ENCODE measurements at regions not wholly inside any gene's neighbourhood (a gene's known extent, or its start where the extent isn't known, plus 50 kb on each side); places are given as distances from the start of the nearest gene placed in this dataset.
A peak's percentile ranks its signal among the peaks of the same experiment; 100 is the strongest.

DNA sequence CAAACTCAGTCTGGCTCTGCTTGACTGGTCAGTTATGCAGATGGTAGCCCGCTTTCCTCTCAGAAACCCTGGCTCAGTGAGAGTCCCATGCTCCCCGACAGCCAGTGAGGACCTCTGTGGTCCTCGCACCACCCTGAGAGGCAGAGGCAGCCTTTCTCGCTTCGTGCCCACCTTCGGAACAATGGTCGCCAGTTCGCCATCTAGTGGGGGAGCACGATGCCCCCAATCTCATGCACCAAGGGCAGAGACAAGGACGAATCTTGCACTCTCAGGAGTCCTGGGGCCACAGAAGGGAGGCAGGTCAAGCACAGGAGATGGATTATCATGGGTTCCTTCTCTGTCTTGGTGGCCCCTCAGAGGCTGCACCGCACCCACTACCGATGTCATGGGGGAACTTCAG lies 75.2 kb downstream of the RHCG start:
- DNase-seq, result no peak

DNA sequence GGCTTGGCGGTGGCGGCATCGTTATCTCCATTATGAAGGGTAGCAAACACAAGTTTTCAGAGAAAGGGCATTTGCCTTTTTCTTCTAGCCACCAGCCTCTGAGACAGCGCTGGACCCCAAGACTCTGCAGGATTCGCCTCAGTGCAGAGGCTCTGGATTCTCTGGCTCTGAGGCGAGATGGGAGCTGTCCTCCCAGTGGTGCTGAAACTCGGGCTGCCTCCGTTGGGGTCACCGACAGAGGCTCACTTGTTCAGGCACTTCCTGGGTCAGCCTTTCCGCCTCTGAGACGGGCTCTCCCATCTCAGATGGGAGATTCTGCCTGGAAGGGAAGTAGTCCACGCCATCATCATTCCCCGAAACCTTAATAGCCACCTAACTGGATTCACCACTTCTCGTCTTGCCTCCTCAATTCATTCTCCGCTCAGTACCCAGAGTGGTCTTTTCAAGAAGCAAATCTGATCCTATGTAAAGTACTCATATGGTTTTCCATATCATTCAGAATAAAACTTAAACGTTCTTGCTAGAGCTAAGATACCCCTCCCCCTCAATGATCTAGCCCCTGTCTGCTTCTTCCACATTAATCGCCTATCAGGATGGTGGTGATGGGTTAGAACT lies 76.9 kb downstream of the RHCG start:
- DNase-seq, result no peak

DNA sequence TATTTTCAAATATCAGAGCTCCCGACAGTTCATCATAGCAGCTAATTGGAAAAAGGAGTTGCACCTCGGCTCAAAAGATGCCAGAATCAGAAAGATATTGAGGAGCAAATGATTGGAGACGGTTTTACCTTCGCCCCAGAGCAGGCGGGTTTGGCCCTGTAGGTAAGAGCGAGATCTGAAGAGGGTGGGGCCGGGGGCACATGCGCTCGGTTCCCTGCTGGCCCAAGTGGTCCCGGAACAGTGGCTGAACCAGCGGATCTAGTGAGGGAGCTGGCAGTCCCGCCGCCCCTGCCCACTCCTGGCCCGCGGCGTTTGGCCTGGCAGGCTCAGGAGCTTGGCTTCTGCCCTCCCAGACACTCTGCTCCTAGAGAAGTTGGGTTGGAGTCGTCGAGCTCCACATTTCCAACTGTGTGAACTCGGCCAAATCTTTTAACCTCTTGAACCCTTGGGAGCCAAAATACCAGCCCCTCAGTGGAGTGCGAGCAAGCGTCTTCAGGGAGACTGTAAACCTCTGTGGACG lies 79.1 kb downstream of the RHCG start:
- DNase-seq, result no peak

DNA sequence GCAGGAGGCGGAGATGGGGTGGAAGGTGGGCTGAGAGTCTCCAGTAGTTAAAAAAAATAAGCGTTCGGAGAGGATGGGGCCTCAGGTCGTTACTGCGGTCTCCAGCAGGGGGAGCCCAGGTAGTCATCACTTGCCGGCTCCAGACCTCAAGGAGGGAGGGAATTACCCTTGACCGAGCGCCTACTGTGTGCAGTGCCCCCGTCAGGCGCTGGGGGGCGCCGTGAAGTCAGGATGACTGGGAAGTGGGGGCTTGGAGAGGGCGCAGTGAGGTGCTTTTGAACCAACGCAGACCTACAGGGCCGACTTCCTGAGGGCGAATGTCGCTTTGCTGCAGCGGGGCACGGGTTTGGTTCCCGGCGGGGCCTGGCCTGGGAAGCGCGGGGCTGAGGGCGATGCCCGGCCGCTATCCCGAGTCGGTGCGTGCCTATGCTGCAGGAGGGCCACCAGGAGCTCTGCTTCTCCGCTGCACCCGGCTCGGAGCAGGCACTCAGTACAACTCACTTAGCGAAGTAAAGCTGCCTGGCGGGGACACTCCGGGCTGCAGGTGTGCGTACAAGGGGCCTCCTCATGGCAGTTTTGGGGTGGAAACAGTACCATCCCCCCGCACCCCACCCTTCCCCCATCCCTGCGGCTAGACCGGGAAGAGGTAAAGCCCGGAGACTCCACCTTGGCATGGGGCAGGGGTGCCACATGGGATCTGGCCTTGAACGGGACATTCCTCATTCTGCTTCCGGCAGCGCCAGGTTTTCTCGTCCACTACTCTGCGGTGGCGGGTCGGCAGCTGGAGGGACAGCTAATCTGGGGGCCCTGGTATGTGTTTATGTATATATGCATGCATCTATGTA lies 79.8 kb downstream of the RHCG start:
- peak; percentile 45 for DNase-seq

DNA sequence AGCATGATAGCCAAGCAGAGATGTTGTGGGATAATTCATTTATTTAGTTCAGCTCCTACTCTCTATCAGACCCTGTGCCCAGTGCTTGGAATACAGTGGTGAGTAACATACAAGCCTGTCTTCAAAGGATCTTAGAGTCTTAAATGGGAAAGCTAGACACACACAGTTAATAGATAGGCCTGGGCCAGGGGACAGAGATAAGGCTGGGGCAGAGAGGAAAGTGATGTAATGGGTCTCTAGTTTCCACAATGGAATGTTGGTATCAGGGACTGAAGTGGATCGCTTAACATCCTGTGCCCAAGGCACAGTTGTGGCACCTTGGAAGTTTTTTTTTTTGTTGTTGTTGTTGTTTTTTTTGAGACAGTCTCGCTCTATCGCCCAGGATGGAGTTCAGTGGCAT lies 79.9 kb upstream of the POLG start:
- no peak for DNase-seq

DNA sequence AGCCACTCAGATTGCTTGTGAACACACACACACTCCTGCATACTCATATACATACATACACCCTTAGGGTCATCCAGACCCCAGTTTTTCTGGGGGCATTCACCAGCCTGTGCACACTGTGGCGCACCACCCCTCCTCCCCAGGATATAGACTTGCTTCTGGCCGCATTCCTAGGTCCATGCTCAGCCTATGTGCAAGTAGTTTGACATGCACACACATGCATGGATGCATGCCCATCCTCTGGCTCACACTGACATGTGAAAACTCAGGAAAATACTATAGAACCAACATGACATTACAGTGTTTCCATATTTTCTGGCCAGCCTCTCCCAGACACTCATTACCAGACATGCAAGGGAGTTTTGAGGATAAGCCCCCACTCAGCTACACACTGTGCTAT lies 79.3 kb upstream of the POLG start:
- DNase-seq, result no peak

DNA sequence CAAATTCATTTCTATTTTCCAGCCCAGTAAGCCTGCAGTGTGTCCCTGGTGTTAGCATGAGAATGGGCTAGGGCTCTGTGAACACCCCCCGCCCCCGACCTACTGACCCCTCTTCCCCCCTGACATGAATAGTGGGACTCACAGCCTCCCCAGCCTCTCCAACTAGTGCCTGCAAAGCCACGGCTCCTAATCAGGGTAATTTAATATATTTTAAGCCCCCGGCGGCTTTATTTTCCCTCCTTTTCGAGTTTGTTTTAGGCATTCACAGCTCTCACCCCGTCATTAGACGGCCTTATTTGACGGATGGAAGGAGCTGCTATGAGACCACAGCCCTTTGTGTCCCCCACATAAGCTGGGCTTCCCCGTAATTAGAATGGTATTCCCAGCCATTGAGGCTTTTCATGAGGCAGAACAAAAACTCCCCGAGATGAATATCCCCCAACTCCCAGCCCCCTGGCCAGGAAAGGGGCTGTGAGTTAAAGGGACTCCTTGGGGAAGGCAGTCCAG lies 78.3 kb upstream of the POLG start:
- DNase-seq, result no peak

DNA sequence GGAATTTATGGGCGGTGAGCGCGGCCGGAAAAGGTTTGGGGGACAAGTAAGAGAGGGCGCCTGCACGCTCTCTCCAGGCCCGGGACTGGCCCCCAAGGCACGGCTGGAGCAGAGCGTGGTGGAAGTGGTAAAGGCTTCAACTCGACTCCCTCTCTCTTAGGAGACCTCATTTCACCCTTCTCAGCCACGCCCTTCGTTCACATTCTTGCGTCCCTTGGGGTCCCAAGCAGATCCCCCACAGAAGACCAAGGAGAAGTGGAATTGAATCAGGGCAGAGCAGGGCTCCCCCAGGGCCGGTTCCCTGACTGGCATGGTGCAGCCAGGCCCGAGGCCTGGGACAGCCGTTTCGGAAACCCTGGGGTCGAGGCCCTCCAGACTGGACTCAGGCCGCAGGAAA lies 75.4 kb upstream of the POLG start:
- DNase-seq, result no peak

DNA sequence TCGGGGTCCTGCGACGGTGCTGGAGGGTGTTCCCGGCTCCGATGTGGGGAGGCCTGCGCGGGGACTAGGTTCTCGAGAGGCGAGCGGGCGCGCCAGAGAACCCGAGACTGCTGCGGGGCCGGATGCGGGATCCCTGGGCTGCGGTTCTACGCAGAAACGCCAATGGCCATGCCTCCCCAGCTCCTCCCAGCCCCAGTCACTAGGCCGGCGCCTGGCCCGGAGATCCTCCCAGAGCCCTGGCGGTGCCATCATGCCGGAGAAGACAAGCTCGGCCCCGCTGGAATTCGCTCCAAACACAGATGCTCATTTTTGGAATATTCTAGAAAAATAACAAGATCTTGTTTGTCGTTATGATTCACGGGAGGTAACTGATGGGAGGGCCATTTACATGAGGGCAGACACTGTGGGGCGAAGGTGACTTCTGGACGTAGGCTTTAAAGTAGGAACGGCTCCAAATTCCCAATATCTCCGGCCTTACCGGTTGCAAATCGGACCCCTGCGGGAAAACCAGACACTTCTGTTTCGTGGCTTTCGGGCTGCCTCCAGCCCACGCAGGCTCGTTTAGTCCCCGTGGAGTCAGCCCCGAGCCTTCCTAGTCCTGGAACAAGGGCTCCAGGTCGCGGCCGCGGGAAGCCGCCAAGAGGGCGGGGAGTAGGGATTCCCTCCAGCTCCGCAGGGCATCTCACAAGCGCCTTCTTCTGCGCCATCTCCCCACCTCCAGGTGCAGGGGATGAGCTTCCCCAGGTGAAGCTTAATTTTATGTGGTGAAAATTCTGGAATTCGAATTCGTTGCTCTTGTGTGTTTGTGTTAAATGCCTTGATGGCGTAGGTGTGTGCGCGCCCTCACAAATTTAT lies 74.8 kb upstream of the POLG start:
- DNase-seq, result no peak

DNA sequence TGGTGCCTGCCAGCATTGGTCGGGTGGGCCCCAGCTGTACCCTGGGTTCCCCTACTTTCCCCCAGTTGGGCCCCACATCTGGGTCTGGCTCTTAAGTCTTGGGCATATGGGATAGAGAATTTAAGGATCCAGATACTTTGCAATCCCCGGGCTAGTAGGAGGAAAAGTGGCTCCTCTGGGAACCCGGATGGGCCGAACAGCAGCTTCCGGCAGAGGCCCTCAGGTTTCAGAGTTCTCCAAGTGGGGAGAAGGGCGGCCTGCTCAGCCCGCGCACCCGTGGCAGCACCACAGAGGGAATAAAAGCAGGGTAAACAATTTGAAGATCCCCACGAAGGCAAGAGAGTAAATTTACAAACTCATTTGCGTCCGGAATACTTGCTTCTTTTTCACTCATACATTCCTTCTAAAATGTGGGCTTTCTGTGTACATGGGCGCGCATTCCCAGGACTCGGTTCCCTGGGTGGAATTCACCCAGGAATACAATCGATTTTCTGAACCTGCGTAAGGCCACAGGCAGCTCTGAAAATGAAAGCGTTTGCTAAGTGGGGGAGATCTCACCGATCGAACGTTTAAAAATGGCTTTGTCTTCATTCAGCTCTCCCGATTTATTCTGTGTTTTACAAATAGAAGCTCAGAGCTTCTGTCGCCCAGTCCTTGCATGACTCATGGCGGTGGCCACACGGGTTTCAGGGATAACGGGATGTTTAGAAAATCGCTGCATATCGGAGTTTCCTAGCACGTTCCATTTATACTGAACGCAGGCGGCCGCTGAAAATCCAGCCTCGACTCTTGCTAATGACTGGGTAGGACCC lies 74.0 kb upstream of the POLG start:
- no peak for DNase-seq

DNA sequence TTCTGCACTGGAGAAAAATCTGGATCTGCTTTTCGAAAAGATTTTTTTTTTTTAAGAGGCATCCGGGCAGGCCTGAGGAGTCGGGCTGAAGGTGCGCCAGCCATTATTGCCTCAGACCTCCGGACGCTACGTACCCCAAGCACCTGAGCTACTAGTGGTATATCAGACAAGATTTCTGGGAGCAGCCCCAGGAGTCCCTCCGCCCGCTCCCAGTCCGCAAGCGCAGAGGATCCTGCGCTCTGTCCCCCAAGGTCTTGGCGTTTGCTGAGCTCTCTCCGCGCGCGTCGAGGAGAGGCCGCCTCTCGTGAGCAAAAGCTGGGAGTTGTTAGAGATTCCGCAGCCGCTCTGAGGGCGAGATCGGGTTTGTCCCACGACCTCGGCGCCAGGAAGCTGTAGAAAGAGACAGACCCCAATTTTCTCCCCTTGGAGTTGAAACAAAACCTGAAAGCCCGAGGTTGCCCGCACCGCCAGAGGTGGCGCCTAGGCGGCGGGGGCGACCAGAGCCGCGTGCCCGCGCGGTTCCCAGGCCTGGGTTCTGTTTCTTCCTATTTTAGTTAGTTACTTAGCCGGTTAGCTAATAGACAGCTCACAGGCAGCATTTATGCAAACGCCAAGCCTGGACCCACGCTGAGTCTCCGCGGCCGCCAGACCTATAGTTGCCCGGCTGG lies 72.5 kb upstream of the POLG start:
- no peak for DNase-seq

DNA sequence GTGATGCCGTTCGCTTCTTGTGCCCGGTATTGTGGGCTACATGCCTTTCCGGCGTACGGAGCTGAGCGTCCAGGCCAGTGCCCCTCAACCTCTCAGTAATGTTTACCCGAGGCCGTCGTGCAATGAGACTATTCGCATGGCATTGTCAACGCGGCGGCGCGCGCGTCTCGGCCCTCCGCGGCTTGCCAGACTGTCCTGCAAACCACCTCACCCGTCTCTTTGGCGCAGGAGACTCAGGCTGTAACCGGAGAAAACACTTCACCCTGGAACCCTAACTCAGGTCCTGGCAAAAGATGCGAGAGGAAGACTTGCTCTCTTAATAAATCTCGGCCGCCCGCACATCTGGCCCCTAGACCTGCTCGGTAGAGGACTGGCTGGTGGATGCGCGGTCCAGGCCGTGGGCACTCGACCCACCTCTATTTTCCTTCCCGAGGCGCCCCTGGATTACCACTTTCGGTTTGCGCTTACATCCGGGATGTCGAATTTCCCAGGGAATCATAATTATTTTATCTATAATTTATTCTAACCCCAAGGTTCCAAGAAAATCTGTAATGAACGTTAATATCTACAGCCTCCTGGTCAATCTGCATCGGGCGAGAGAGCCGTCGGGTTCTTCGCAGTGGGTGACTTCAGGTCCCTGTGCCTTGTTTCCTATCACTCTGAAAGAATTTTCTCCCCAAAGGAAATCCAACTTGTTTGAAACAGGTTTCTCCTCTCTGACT lies 71.8 kb upstream of the POLG start:
- DNase-seq, result no peak

DNA sequence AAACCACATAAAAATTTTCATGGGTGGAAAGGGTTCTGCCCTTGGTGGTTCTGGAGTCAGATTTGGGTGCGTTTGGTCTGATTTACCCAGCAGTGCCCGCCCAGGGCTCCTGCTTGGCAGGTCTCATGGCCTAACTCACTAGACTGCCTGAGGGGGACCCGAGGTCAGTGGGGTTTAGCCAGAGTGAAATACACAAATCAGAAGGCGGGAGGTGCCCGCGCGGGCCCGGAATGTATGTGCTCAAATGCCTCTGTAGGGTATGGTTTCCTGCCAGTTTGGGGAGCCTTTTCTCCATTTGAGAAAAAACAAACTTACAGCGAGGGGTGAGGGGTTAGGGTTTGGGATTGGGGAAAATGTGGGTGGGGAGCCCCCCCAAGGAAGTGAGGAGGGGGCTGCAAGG lies 70.9 kb upstream of the POLG start:
- no peak for DNase-seq

DNA sequence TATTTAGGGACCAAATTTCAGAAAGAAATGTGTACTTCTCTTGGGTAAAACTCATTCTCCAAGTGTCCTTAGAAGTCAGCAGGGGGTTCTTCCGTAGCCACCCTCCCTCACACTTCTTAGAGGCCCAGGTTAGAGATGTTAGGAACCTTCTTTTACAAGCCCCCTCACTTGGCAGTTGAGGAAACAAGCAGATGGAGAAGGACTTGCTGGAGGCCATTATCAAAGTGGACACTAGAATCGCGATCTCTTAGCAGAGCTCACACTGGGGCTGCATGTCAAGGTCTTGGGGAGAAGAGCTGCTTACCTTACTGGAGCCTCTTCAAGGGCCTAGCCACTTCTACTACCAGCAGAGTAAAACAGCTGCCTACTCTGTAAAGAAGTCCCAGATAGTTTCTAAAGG lies 69.4 kb upstream of the POLG start:
- no peak for DNase-seq

DNA sequence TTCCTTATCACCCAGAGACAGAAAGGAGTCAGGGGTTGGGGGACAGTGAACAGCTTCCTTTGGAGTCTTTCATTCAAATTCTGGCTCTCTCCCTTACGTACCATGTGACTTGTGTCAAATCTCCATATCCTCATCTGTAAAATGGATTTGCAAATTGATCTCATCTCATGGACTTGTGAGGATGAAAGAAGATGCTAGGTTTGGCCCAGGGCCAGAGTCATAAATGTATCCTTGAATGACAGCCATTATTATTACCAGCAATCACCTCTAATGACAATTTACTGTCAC lies 67.8 kb upstream of the POLG start:
- no peak for DNase-seq

DNA sequence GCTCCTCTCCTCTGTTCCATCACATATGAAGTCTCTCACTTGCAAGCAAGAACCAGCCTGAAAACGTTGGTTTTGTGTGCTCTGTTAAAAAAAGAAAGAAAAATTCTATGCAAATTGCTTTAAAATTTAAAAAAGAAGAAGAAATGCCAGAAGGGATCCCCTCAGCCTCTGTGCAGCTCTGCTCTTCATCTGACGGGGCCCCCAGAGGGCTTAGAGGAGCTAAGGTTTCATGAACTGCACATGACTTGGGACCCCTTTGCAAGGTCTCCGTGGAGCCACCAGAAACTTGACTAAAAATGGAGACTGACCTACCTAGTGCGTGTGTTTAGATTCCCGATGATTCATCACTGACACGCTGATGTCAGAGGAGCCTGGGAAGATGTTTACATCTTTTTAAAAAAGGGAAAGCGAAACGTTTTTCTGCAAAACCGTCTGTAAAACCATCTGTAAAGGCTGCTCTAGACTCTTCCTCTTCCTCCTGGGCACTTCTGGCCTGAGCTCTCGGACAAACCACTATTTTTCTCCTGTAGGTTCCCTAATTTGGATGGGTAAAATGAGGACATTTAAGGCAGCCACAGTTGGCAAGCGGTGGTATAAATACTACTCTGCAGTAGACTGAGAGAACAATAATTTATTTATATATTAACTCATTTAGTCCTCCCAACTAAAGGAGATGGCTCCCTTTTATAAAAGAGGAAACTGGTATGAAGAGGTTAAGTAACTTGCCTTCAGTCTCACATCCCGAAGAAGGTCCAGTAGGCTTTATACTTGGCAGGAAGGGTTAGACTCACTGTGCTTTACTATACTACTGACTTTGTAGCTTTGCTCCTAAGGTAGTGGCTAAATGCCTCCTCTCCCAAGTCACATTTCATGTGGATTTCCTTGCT lies 67.2 kb upstream of the POLG start:
- DNase-seq, result no peak

DNA sequence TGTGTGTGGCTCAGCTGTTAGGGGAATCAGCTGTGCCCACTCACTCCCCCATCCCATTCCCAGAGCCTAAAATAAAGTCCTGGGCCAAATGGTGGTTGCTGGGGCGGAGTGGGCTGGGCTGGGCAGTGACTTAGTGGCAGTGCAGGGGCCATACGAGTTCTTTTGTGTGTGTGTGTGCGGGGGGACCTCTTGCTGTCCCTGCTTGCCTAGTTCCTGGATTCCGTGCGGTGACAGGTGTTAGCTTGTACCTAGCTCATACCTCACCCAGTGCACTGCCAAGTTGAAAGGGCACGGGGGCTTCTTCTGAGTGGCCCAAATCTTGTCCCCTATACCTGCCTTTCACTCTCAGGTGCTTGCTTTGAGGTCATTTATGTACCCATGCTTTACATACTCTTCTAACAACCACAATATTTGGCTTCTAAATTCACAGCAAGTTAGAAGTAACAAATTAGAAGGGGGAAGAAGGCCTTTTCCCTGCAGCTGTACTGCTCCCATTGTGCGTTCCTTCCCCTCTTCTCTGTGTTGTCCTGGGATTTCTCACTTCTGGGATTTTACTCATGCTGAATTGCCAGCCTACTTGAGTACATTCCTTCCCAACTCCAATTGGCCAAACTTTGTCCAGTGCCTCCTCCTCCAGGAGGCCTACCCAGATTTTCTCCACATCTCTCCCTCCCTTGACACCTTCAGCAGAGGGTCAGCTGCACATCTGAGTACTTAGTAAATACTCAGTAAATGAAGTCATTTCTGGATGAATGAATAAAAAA lies 66.3 kb upstream of the POLG start:
- no peak for DNase-seq

DNA sequence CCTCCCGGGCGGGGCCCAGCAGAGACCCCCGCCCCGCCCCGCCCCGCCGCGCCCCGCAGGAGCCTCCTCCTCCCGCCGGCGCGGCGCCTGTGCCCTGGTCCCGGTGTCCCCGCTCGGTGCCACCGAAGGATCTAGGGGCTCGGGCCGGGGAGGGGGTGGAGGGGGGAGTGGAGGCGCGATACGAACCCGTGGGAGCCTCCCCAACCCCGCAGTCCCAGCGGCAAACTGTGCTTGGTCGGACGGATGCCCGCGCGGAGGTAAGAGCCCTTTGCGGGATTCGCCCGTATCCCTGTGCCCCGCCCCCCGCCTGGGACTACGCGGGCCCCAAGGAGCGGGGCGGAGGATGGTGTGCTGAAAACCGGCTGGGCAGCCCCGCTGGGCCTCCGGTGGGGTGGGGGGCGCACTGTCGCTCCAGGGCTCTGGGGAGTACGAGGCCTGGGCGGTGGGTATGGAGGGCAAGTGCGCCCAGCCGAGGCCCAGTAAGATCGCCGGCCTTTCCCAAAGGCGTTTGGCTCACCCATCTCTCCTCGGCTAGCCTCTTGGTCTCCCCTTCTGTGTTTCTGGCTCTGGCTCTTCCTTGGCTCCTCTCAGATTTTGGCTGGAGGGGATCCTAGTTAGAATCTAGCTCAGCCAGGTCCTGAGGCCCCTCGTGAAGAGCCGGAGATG lies 65.6 kb upstream of the POLG start:
- DNase-seq, result no peak
